ENCODE measurements at regions not wholly inside any gene's neighbourhood (a gene's known extent, or its start where the extent isn't known, plus 50 kb on each side); places are given as distances from the start of the nearest gene placed in this dataset.
A peak's percentile ranks its signal among the peaks of the same experiment; 100 is the strongest.
"Not testable (repeated sequence)": the region's sequence is repeated elsewhere in the genome, so short reads cannot be mapped to it uniquely, and the experiment has no call there.

GRCh38 chr16:54879681-54880080 lies 51.0 kb upstream of the IRX5 start:
- Histone ChIP-seq H3K4me3 (ENCODE audit: low read depth, low read length) (no peak overlapping the region), H3K27ac (ENCODE audit: low read depth, low read length) (no peak overlapping the region), H3K27me3 (ENCODE audit: control insufficient read depth, insufficient read depth, low read length) (no peaks in the 10 kb centered on the region), H3K36me3 (ENCODE audit: control insufficient read depth, insufficient read depth, low read length) (no peaks in the 10 kb centered on the region), H3K9me3 (ENCODE audit: control insufficient read depth, insufficient read depth, low read depth, low read length) (no peaks in the 10 kb centered on the region), H3K9ac (ENCODE audit: low read length) (no peak overlapping the region), H3K4me1 (ENCODE audit: control insufficient read depth, insufficient read depth, low read length) (peaks cover 11% of the 10 kb centered on the region)

GRCh38 chr16:54878301-54878700 lies 52.4 kb upstream of the IRX5 start:
- no peaks in the 10 kb centered on the region for H3K9me3 ChIP-seq (ENCODE audit: control insufficient read depth, insufficient read depth, low read depth, low read length)
- H3K4me3 ChIP-seq (ENCODE audit: low read depth, low read length) = no peak overlapping the region

DNA sequence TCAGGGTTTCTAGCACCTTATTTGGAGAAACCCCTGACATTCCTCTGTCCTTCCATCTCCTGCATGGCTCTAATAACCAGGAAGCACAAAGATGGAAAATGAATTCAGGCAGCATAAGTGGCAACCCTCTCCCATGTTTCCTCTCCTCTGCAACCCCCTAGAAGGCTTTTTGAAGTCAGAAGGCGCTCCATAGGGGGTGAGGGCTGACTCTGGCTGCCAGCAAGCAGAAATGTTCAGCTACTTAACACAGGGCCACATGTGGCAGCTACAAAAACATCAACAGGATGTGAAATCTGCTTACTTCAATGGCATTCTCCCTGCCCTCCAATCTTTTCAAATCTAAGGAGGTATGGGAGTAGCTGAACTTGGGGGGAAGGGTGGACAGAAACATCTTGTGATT lies 55.2 kb upstream of the IRX5 start:
- no peaks in the 10 kb centered on the region for H3K9me3 ChIP-seq (ENCODE audit: control insufficient read depth, insufficient read depth, low read depth, low read length)
- peaks cover 11% of the 10 kb centered on the region for H3K4me1 ChIP-seq (ENCODE audit: control insufficient read depth, insufficient read depth, low read length)
- no peaks in the 10 kb centered on the region for H3K36me3 ChIP-seq (ENCODE audit: control insufficient read depth, insufficient read depth, low read length)
- H3K27ac ChIP-seq (ENCODE audit: low read depth, low read length) = no peak overlapping the region
- H3K27me3 ChIP-seq (ENCODE audit: control insufficient read depth, insufficient read depth, low read length) = no peaks in the 10 kb centered on the region
- H3K4me3 ChIP-seq (ENCODE audit: low read depth, low read length) = no peak overlapping the region
- peak overlapping the region; percentile 20 for H3K9ac ChIP-seq (ENCODE audit: low read length)

More at GRCh38 chr16:54878301-54878700, 52.4 kb upstream of the IRX5 start:
- Histone ChIP-seq H3K27me3 (ENCODE audit: control insufficient read depth, insufficient read depth, low read length) (no peaks in the 10 kb centered on the region), H3K27ac (ENCODE audit: low read depth, low read length) (no peak overlapping the region), H3K36me3 (ENCODE audit: control insufficient read depth, insufficient read depth, low read length) (no peaks in the 10 kb centered on the region), H3K9ac (ENCODE audit: low read length) (no peak overlapping the region), H3K4me1 (ENCODE audit: control insufficient read depth, insufficient read depth, low read length) (peaks cover 11% of the 10 kb centered on the region)

GRCh38 chr16:54873716-54874373 lies 56.8 kb upstream of the IRX5 start:
- not testable (repeated sequence) for H3K36me3 ChIP-seq (ENCODE audit: control insufficient read depth, insufficient read depth, low read length); H3K27ac ChIP-seq (ENCODE audit: low read depth, low read length); H3K4me3 ChIP-seq (ENCODE audit: low read depth, low read length); H3K9me3 ChIP-seq (ENCODE audit: control insufficient read depth, insufficient read depth, low read depth, low read length); H3K9ac ChIP-seq (ENCODE audit: low read length); H3K27me3 ChIP-seq (ENCODE audit: control insufficient read depth, insufficient read depth, low read length)
- peaks cover 11% of the 10 kb centered on the region for H3K4me1 ChIP-seq (ENCODE audit: control insufficient read depth, insufficient read depth, low read length)

DNA sequence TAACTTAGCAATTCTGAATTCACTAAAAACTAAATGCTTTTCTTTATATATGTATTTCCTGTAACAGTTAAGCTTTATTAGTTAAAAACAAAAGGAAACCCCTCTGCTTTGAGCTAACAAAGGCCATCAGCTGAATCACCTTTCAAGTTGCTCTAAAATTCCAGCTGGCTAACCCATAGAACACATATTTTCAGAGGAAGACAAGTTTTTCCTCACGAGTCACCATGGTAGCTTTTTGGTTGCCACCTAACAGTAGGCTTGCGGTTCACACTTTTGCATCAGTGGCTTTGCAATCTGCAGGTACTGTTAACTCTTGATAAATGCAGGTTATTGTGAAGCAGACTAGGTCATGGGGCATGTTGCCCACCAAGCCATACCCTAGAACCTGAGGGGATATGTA lies 57.6 kb upstream of the IRX5 start:
- Histone ChIP-seq H3K9ac (ENCODE audit: low read length) (no peak overlapping the region), H3K9me3 (ENCODE audit: control insufficient read depth, insufficient read depth, low read depth, low read length) (peaks cover 2% of the 10 kb centered on the region; the same call in 1 of the 2 replicates)

DNA sequence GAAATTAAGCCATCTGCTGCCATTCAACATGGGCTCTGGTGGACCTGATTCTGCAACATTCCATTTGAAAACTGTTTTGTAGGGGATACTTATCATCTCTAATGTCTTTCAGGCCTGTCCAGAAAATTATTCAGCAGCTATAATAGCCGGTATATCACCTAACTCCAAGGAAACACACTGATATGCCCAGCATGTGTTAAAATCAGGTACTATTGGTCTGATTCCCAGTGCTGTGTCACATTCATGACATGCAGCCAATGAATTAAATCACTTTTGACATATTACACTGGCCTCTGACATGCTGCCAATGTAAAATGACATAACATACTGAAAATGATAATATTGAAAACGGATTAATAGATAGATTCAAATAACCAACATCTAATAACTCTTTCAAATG lies 60.5 kb upstream of the IRX5 start:
- peaks cover 13% of the 10 kb centered on the region; the same call in 1 of the 2 replicates for H3K9me3 ChIP-seq (ENCODE audit: control insufficient read depth, insufficient read depth, low read depth, low read length)
- peaks cover under 1% of the 10 kb centered on the region; the same call in 1 of the 2 replicates for H3K4me1 ChIP-seq (ENCODE audit: control insufficient read depth, insufficient read depth, low read length)
- no peak overlapping the region for H3K27ac ChIP-seq (ENCODE audit: low read depth, low read length)
- H3K27me3 ChIP-seq (ENCODE audit: control insufficient read depth, insufficient read depth, low read length) = no peaks in the 10 kb centered on the region
- H3K4me3 ChIP-seq (ENCODE audit: low read depth, low read length) = no peak overlapping the region
- H3K36me3 ChIP-seq (ENCODE audit: control insufficient read depth, insufficient read depth, low read length) = no peaks in the 10 kb centered on the region
- no peak overlapping the region for H3K9ac ChIP-seq (ENCODE audit: low read length)

More for the DNA sequence above, 57.6 kb upstream of the IRX5 start:
- Histone ChIP-seq H3K27me3 (ENCODE audit: control insufficient read depth, insufficient read depth, low read length) (no peaks in the 10 kb centered on the region), H3K36me3 (ENCODE audit: control insufficient read depth, insufficient read depth, low read length) (no peaks in the 10 kb centered on the region), H3K27ac (ENCODE audit: low read depth, low read length) (no peak overlapping the region), H3K4me3 (ENCODE audit: low read depth, low read length) (no peak overlapping the region), H3K4me1 (ENCODE audit: control insufficient read depth, insufficient read depth, low read length) (peaks cover 11% of the 10 kb centered on the region)

DNA sequence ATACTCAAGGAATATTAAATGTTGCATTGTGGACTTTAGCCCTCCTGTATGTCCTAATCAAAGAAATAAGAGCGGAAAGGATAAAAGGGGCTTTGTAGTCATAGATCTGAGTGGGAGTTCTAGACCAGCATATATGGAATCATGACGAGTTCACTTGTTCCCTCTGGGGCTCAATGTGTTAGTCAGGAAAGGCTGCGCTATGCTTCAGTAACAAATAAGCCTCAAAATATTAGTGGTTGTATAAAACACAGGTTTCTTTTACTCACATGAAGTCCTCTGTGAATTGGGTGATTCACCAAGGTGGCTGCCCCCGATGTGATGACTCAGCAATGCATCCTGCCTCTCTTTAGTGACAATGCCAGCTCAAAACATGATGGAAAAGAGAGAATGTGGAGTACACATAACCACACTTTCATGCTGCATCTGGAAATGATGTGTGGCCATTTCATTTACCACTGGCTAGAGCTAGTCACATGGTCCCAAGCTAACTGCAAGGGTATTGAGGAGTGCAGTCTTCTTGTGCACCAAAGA lies 63.3 kb upstream of the IRX5 start:
- peaks cover 13% of the 10 kb centered on the region; the same call in 1 of the 2 replicates for H3K9me3 ChIP-seq (ENCODE audit: control insufficient read depth, insufficient read depth, low read depth, low read length)
- no peaks in the 10 kb centered on the region for H3K36me3 ChIP-seq (ENCODE audit: control insufficient read depth, insufficient read depth, low read length)
- H3K4me3 ChIP-seq (ENCODE audit: low read depth, low read length) = no peak overlapping the region
- no peaks in the 10 kb centered on the region for H3K4me1 ChIP-seq (ENCODE audit: control insufficient read depth, insufficient read depth, low read length)
- no peaks in the 10 kb centered on the region for H3K27me3 ChIP-seq (ENCODE audit: control insufficient read depth, insufficient read depth, low read length)
- no peak overlapping the region for H3K9ac ChIP-seq (ENCODE audit: low read length)
- H3K27ac ChIP-seq (ENCODE audit: low read depth, low read length) = no peak overlapping the region

DNA sequence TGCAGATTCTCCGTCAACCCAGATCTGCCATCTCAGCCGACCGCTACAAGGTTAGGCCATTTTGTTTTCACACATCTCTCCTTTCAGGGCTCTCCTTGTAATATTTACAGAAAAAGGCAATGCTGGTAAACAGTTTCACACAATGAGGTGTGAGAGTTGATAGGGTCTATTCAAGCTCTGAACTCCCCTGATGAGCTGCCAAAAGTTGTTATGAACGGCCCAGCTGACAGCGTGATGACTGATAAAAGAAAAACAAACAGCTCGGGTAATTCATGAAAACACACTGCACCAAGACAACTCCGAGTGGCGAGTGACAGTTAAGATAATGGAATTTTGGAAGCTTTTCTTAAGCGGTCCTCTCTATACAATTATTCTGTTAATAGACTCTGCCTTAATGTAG lies 68.1 kb upstream of the IRX5 start:
- no peak overlapping the region for H3K9ac ChIP-seq (ENCODE audit: low read length)
- H3K27me3 ChIP-seq (ENCODE audit: control insufficient read depth, insufficient read depth, low read length) = no peaks in the 10 kb centered on the region
- H3K4me3 ChIP-seq (ENCODE audit: low read depth, low read length) = no peak overlapping the region
- no peak overlapping the region for H3K27ac ChIP-seq (ENCODE audit: low read depth, low read length)
- no peaks in the 10 kb centered on the region for H3K36me3 ChIP-seq (ENCODE audit: control insufficient read depth, insufficient read depth, low read length)
- peaks cover 6% of the 10 kb centered on the region; the same call in 1 of the 2 replicates for H3K9me3 ChIP-seq (ENCODE audit: control insufficient read depth, insufficient read depth, low read depth, low read length)
- no peaks in the 10 kb centered on the region for H3K4me1 ChIP-seq (ENCODE audit: control insufficient read depth, insufficient read depth, low read length)

- H3K9me3 ChIP-seq (ENCODE audit: control insufficient read depth, insufficient read depth, low read depth, low read length) = peaks cover 18% of the 10 kb centered on the region
- no peak overlapping the region for H3K9ac ChIP-seq (ENCODE audit: low read length)
- H3K36me3 ChIP-seq (ENCODE audit: control insufficient read depth, insufficient read depth, low read length) = no peaks in the 10 kb centered on the region
- H3K4me3 ChIP-seq (ENCODE audit: low read depth, low read length) = no peak overlapping the region
- H3K27me3 ChIP-seq (ENCODE audit: control insufficient read depth, insufficient read depth, low read length) = no peaks in the 10 kb centered on the region
- no peaks in the 10 kb centered on the region for H3K4me1 ChIP-seq (ENCODE audit: control insufficient read depth, insufficient read depth, low read length)
- no peak overlapping the region for H3K27ac ChIP-seq (ENCODE audit: low read depth, low read length)
Observed at GRCh38 chr16:54856871-54857270, 73.8 kb upstream of the IRX5 start.

GRCh38 chr16:54847609-54848008 lies 83.1 kb upstream of the IRX5 start:
- H3K4me3 ChIP-seq (ENCODE audit: low read depth, low read length) = no peak overlapping the region
- peaks cover 6% of the 10 kb centered on the region; the same call in 1 of the 2 replicates for H3K9me3 ChIP-seq (ENCODE audit: control insufficient read depth, insufficient read depth, low read depth, low read length)
- H3K4me1 ChIP-seq (ENCODE audit: control insufficient read depth, insufficient read depth, low read length) = no peaks in the 10 kb centered on the region
- H3K36me3 ChIP-seq (ENCODE audit: control insufficient read depth, insufficient read depth, low read length) = no peaks in the 10 kb centered on the region
- no peak overlapping the region for H3K27ac ChIP-seq (ENCODE audit: low read depth, low read length)
- H3K27me3 ChIP-seq (ENCODE audit: control insufficient read depth, insufficient read depth, low read length) = no peaks in the 10 kb centered on the region
- H3K9ac ChIP-seq (ENCODE audit: low read length) = no peak overlapping the region

GRCh38 chr16:54847207-54847606 lies 83.5 kb upstream of the IRX5 start:
- Histone ChIP-seq H3K9ac (ENCODE audit: low read length) (no peak overlapping the region), H3K27ac (ENCODE audit: low read depth, low read length) (no peak overlapping the region), H3K36me3 (ENCODE audit: control insufficient read depth, insufficient read depth, low read length) (no peaks in the 10 kb centered on the region), H3K4me1 (ENCODE audit: control insufficient read depth, insufficient read depth, low read length) (no peaks in the 10 kb centered on the region), H3K9me3 (ENCODE audit: control insufficient read depth, insufficient read depth, low read depth, low read length) (peaks cover 6% of the 10 kb centered on the region; the same call in 1 of the 2 replicates), H3K27me3 (ENCODE audit: control insufficient read depth, insufficient read depth, low read length) (no peaks in the 10 kb centered on the region), H3K4me3 (ENCODE audit: low read depth, low read length) (no peak overlapping the region)

Data from HUES6 (cell line).